GM18870 (cell line): ENCODE measurements at regions not wholly inside any gene's neighbourhood (a gene's known extent, or its start where the extent isn't known, plus 50 kb on each side); places are given as distances from the start of the nearest gene placed in this dataset.

Source experiments
- ATAC-seq: cut with Tn5 transposase; IDR thresholded peaks from one replicate; pipeline ENCODE4 v1.9.1; 2021; ENCODE audit warnings: moderate library complexity; ENCODE audit not compliant: unreplicated experiment

DNA sequence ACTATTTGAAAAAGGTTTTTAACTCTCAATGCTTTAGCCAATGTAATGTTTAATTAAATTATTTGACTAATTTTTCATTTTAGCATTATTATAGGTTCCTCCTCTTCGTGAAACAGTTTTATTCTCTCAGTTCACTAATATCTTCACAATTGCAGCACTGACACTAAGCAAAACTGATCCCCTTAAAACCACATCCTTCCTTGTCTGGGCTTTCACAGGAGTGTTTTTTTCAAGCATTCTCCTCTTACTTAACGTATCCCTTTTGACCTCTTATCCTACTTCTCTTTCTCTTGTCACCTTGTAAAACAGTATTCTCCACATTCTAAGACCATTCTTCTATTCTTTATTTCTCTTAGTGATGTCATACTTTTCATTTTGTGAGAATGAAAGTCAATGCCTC is 112.8 kb downstream of the DSC3 start:
- no peak for ATAC-seq

DNA sequence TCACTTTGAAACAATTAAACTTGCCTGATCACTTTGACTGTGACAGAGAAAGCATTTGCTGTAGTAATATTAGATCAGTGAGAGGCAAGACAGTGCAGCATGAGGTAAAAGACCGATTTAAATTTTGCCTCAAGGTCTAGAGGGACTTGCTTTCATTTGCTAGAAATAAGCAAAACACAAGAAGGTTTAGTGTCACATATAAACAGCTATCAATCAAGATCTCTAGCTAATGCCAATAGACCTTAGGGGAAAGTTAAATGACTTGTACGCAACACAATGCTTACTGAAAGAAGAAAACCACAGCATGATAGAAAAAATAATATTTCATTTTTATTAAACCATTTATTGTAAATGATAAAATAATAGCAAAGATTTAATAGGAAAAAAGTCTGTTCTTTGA is 113.5 kb downstream of the DSC3 start:
- ATAC-seq = no peak

GRCh38 chr18:30927517-30928075 is 114.9 kb downstream of the DSC3 start:
- no peak for ATAC-seq

- no peak for ATAC-seq
Measured at GRCh38 chr18:30927042-30927441, 115.5 kb downstream of the DSC3 start.

- ATAC-seq = no peak
Measured at GRCh38 chr18:30925795-30926194, 116.7 kb downstream of the DSC3 start.

DNA sequence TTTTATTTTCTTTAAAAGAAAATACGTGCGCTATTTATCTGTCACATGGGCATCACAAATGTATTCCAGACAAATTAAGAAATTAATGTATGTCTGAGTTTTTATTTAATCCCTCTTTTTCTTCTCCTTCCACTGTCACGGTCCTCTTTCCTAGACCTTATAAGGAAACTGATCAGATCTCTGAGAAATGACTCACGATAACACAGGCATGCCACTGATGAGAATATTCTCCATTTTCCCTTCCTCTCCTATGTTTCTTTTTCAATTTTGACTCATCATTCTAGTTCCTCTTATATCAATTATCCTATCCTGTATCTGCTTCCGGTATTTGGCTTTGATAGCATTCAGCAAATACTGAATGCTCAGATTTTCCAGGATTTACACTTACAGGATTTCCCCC is 121.8 kb downstream of the DSC3 start:
- ATAC-seq = no peak

DNA sequence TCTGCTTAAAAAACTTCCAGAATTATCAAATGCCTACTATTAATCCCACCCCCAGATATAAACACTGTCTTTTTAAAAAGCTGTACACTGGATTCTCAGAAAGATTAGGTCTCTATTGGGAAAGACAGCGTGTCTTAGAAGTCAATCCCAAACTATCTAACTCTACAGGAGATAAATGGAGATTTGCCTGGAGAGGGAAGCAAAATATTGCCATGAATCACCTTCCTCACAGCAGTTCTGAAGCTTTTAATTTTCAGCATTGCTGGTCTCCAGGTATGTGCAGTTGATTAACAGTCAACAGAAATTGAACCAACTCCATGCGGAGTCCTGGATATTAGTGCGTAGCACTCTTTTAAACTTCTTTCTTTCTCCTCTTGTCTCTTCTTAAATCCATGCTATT is 122.2 kb downstream of the DSC3 start:
- no peak for ATAC-seq

- no peak for ATAC-seq
Measured at GRCh38 chr18:30917651-30918050, 124.9 kb downstream of the DSC3 start.

DNA sequence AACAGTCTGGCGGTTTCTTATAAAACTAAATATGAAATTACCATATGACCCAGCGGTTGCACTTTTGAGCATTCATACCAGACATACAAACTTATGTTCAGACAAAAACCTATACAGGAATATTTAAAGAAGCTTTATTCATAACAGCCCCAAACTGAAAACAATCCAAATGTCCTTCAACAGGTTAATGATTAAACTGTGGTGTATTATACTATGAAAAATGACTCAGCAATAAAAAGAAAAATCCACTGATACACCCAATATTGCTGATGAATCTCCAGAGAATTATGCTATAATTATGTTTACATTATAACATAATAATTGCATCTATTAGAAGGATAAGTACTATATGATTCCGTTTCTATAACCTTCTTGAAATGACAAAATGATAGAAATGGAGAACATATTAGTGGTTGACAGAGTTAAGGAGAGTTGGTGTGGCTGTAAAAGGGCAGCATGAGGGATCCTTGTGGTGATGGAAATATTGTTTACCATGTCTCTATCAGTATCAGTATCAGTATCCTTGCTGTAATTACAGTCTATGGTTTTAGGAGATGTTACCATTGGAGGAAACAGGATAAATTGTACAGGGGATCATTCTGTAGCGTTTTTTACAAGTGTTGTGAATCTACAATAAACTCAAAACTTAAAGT is 127.1 kb downstream of the DSC3 start:
- ATAC-seq = peak; percentile 53

GRCh38 chr18:30908381-30908780 is 134.2 kb downstream of the DSC3 start:
- ATAC-seq = no peak

DNA sequence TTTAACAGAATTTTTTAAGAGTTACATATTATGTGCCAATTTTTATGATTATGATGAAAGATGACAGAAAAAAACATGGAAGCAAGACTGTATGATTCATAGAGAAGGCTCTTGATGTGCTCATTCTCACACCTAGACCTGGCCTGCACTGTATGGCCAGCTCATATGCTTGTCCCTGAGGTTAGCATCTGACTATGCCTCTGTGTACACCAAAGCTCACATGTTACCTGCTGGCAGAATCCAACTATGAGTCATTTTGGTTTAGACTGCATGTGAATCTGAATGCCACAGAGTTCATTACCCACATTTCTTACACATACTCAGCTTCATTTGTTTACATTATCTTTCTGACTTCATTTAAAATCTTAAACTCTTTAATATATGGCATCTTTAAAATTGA is 139.0 kb downstream of the DSC3 start:
- no peak for ATAC-seq

DNA sequence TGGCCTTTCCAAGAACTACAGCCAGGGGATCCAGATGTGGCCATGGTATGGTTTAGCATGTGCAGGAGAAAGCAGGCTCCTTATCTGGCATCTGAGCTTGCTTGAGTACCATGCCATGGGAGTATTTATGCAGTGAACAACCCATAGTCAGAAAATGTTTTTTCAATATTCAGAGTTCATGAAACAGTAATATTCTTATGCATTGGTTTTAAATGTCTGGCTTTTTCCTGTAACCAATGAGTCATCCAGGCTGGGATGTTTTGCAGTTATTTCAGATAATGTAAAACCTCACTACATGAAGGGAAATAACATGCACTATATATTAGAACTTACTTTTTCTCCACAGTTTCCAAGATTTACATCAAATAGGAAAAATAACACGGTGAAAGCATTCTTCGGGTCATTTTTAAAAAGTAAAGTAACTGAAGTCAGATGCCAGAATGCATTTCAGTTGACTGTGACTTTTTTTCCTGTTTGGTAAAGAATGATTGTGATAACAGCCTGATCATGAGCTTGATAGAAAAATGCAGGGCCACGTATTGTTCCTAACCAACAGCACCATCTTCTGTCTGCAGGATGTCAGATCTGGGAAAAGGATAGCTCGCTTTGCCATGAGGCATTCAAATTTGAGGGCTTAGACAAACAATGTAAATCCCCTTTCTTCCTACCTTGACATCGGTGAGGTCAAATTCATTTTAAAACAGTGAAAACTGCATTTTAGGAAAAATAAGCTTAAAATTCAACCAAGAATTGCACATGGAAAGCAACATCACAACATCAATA is 152.8 kb downstream of the DSC3 start:
- no peak for ATAC-seq

- ATAC-seq = no peak
Measured at GRCh38 chr18:30888344-30888743, 154.2 kb downstream of the DSC3 start.

GRCh38 chr18:30886998-30887397 is 155.5 kb downstream of the DSC3 start:
- no peak for ATAC-seq

- no peak for ATAC-seq
Measured at GRCh38 chr18:30870466-30870865, 172.1 kb downstream of the DSC3 start.

DNA sequence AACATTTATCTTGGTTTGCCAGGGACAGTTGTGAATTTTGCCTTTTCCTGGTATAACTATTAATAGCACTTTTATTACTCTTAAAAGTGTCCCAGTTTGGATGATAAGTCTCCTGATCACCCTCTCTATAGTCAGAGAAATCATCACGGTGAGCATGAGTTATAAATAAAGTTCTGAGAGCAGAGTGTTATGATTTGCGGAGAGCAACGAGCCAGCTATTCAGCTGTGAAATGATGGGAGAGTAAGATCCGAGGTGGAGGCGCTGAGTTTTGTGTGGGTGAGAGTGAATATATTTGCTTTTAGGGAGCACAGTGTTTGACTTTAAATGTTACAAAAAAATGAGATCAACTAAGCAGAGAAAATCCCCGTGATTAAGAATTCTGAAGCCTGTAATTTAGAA is 179.6 kb downstream of the DSC3 start:
- ATAC-seq = no peak

DNA sequence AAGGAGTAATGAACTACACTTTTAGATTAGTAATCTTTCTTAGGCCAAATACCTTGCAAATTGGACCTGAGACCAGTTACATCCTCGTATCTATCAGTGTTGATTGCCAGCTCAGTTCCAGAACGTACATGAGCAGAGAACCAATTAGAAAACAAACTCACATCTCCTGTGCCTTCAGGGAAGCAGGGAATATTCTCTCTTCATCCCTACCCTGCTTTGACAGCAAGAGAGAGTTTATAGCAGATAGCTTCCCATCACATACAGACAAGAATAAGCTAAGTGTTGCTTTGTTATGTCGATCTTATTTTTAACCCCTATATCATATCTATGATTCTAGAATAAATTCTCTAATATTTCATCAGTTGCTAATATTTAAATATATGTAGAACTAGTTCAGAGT is 181.8 kb downstream of the DSC3 start:
- ATAC-seq = no peak

GRCh38 chr18:30859036-30859435 is 183.5 kb downstream of the DSC3 start:
- ATAC-seq = no peak

- ATAC-seq = no peak
Measured at GRCh38 chr18:30858560-30858959, 184.0 kb downstream of the DSC3 start.

GRCh38 chr18:30855762-30856161 is 186.8 kb downstream of the DSC3 start:
- ATAC-seq = no peak

GRCh38 chr18:30852980-30853379 is 189.6 kb downstream of the DSC3 start:
- no peak for ATAC-seq

DNA sequence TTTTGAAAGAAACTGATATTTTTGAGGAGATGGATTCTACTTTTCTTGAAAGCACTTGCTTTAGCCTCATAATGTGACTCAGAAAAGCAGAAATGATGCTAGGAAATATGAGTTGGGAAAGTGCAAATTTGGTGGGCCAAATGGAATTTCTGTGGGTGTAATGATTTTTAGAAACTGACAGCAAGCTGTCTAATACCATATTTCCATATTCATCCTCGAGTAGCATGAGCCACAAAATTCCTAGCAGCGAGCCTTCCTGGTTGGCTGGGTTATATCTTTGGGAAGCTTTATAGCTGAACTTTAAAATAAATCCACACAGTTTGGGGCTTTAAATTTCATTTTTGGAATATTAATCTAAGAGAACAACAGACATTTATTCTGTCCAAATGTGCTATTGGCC is 190.0 kb downstream of the DSC3 start:
- ATAC-seq = no peak
